Nephron (organoid): ENCODE measurements at regions not wholly inside any gene's neighbourhood (a gene's known extent, or its start where the extent isn't known, plus 50 kb on each side); places are given as distances from the start of the nearest gene placed in this dataset.

ENCODE experiments used
- H3K27ac Mint-ChIP-seq, 3 experiments: 2 replicates each; pipeline ENCODE4 v1.8.0; 2020; ENCODE audit warnings: mixed read lengths in 3 of 3, mild to moderate bottlenecking in 2 of 3, moderate library complexity in 1 of 3
- H3K27me3 Mint-ChIP-seq: 2 replicates; pipeline ENCODE4 v1.8.0; 2021; ENCODE audit warnings: low read depth, mild to moderate bottlenecking, moderate library complexity, mixed read lengths
- H3K36me3 Mint-ChIP-seq: 2 replicates; pipeline ENCODE4 v1.8.0; 2020; ENCODE audit warnings: low read depth, mixed read lengths
- H3K4me1 Mint-ChIP-seq: 2 replicates; pipeline ENCODE4 v1.8.0; 2020; ENCODE audit warnings: mixed read lengths
- H3K4me3 Mint-ChIP-seq, 3 experiments: 2 replicates each; pipeline ENCODE4 v1.8.0; 2020; ENCODE audit warnings: mild to moderate bottlenecking in 3 of 3, mixed read lengths in 3 of 3, moderate library complexity in 2 of 3
- H3K9me3 Mint-ChIP-seq: 2 replicates; pipeline ENCODE4 v1.8.0; 2020; ENCODE audit warnings: mixed read lengths
- CTCF ChIP-seq, 3 experiments: fragments of 200-600 bp; sonication (generic); IDR thresholded peaks; one replicate each; pipeline ENCODE4 v1.5.0; 2021; ENCODE audit warnings: antibody characterized with exemption in 3 of 3; ENCODE audit not compliant: unreplicated experiment in 3 of 3

GRCh38 chr15:72953306-72953705, 99.0 kb upstream of the NEO1 start:
- TF ChIP-seq CTCF (IDR thresholded peaks at IDR 0.05; ENCODE audit: unreplicated experiment in 3 of 3): no peak
- Mint-ChIP-seq H3K27me3 (no peaks in the 10 kb centered on the region), H3K4me3 (no peak overlapping the region), H3K27ac (no peak overlapping the region), H3K36me3 (no peaks in the 10 kb centered on the region), H3K4me1 (no peaks in the 10 kb centered on the region), H3K9me3 (peaks cover 14% of the 10 kb centered on the region)

- Mint-ChIP-seq H3K4me1 (no peaks in the 10 kb centered on the region), H3K27ac (no peak overlapping the region), H3K36me3 (no peaks in the 10 kb centered on the region), H3K9me3 (peaks cover 14% of the 10 kb centered on the region), H3K27me3 (no peaks in the 10 kb centered on the region), H3K4me3 (no peak overlapping the region)
- TF ChIP-seq CTCF (IDR thresholded peaks at IDR 0.05; ENCODE audit: unreplicated experiment in 3 of 3): no peak
These were observed 100.1 kb upstream of the NEO1 start for GRCh38 chr15:72952151-72952550.

GRCh38 chr15:72948662-72949061, 103.6 kb upstream of the NEO1 start:
- no peak overlapping the region for H3K4me3 Mint-ChIP-seq
- no peaks in the 10 kb centered on the region for H3K4me1 Mint-ChIP-seq
- peaks cover 19% of the 10 kb centered on the region for H3K9me3 Mint-ChIP-seq
- no peak for TF ChIP-seq CTCF (IDR thresholded peaks at IDR 0.05; ENCODE audit: unreplicated experiment in 3 of 3)
- H3K27me3 Mint-ChIP-seq: peaks cover 12% of the 10 kb centered on the region
- no peak overlapping the region for H3K27ac Mint-ChIP-seq
- H3K36me3 Mint-ChIP-seq: no peaks in the 10 kb centered on the region

- H3K27me3 Mint-ChIP-seq: peaks cover 12% of the 10 kb centered on the region
- H3K4me3 Mint-ChIP-seq: no peak overlapping the region
- H3K36me3 Mint-ChIP-seq: no peaks in the 10 kb centered on the region
- H3K9me3 Mint-ChIP-seq: peaks cover 19% of the 10 kb centered on the region
- H3K27ac Mint-ChIP-seq: no peak overlapping the region
- TF ChIP-seq CTCF (IDR thresholded peaks at IDR 0.05; ENCODE audit: unreplicated experiment in 3 of 3): no peak
- no peaks in the 10 kb centered on the region for H3K4me1 Mint-ChIP-seq
These were observed 104.6 kb upstream of the NEO1 start for GRCh38 chr15:72947709-72948108.

- H3K4me1 Mint-ChIP-seq: no peaks in the 10 kb centered on the region
- H3K27me3 Mint-ChIP-seq: peaks cover 17% of the 10 kb centered on the region
- H3K4me3 Mint-ChIP-seq: no peak overlapping the region
- TF ChIP-seq CTCF (IDR thresholded peaks at IDR 0.05; ENCODE audit: unreplicated experiment in 3 of 3): no peak
- peaks cover 17% of the 10 kb centered on the region for H3K9me3 Mint-ChIP-seq
- no peaks in the 10 kb centered on the region for H3K36me3 Mint-ChIP-seq
- no peak overlapping the region for H3K27ac Mint-ChIP-seq
These were observed 107.7 kb upstream of the NEO1 start for GRCh38 chr15:72944565-72944964.

GRCh38 chr15:72940229-72940622, 112.0 kb upstream of the NEO1 start:
- peaks cover under 1% of the 10 kb centered on the region for H3K9me3 Mint-ChIP-seq
- peaks cover 15% of the 10 kb centered on the region for H3K27me3 Mint-ChIP-seq
- TF ChIP-seq CTCF (IDR thresholded peaks at IDR 0.05; ENCODE audit: unreplicated experiment in 3 of 3): no peak
- no peak overlapping the region for H3K27ac Mint-ChIP-seq
- no peak overlapping the region for H3K4me3 Mint-ChIP-seq
- H3K36me3 Mint-ChIP-seq: no peaks in the 10 kb centered on the region
- H3K4me1 Mint-ChIP-seq: peaks cover 3% of the 10 kb centered on the region
